A673 (cell line): ENCODE measurements at regions not wholly inside any gene's neighbourhood (a gene's known extent, or its start where the extent isn't known, plus 50 kb on each side); places are given as distances from the start of the nearest gene placed in this dataset.
"Not testable (repeated sequence)": the region's sequence is repeated elsewhere in the genome, so short reads cannot be mapped to it uniquely, and the experiment has no call there.

Source experiments
- BruUV-seq: library from RNA; stranded (reverse); fragments of 400-500 nt; replicated peaks from 2 replicates; lab custom pipeline; 2021; lab: Mats Ljungman, UMichigan
- CTCF ChIA-PET: fragments of 300-600 bp; sonication (Branson Sonifier 250); formaldehyde crosslinking; loops from one replicate; lab custom pipeline; 2022; ENCODE audit warnings: antibody characterized with exemption; lab: Charles Lee
- POLR2A ChIA-PET: fragments of 300-600 bp; sonication (Branson Sonifier 250); formaldehyde crosslinking; loops from one replicate; lab custom pipeline; 2022; ENCODE audit warnings: antibody characterized with exemption; ENCODE audit not compliant: low non-redundant PET; lab: Charles Lee
- DNase-seq: peaks from one replicate; pipeline ENCODE4 v3.0.0-alpha.2; 2015; ENCODE audit warnings: low spot score
- H3K27ac ChIP-seq: fragments of 200-600 bp; sonication (generic); 2 replicates; pipeline ENCODE4 v1.5.1; 2016; ENCODE audit warnings: mixed run types, low read depth, mild to moderate bottlenecking, mixed read lengths, antibody characterized with exemption, low read length; ENCODE audit not compliant: poor library complexity, severe bottlenecking
- H3K27me3 ChIP-seq: fragments of 200-600 bp; sonication (generic); replicated peaks from 2 replicates; pipeline ENCODE4 v1.6.1; 2017; ENCODE audit warnings: mixed run types, low read depth, mild to moderate bottlenecking, mixed read lengths, antibody characterized with exemption, low read length; ENCODE audit not compliant: insufficient read depth, poor library complexity
- H3K36me3 ChIP-seq: fragments of 200-600 bp; sonication (generic); 2 replicates; pipeline ENCODE4 v1.6.1; 2016; ENCODE audit warnings: mixed run types, mild to moderate bottlenecking, mixed read lengths, antibody characterized with exemption, low read length; ENCODE audit not compliant: insufficient read depth, poor library complexity, severe bottlenecking
- H3K4me1 ChIP-seq: fragments of 200-600 bp; sonication (generic); 2 replicates; pipeline ENCODE4 v1.6.1; 2017; ENCODE audit warnings: mixed run types, mild to moderate bottlenecking, mixed read lengths, antibody characterized with exemption, low read length; ENCODE audit not compliant: insufficient read depth, poor library complexity, severe bottlenecking
- H3K4me3 ChIP-seq: fragments of 200-600 bp; sonication (generic); 2 replicates; pipeline ENCODE4 v1.5.1; 2016; ENCODE audit warnings: low read depth, mixed run types, mild to moderate bottlenecking, mixed read lengths, low read length; ENCODE audit not compliant: poor library complexity, severe bottlenecking
- H3K9me3 ChIP-seq: fragments of 200-600 bp; sonication (generic); 2 replicates; pipeline ENCODE4 v1.6.1; 2016; ENCODE audit warnings: mixed run types, low read depth, mild to moderate bottlenecking, mixed read lengths, antibody characterized with exemption, low read length; ENCODE audit not compliant: poor library complexity, severe bottlenecking
- EZH2 ChIP-seq: fragments of 200-600 bp; sonication (generic); IDR thresholded peaks from 2 replicates; pipeline ENCODE4 v1.6.1; 2017; ENCODE audit warnings: borderline replicate concordance, low read depth, mild to moderate bottlenecking, mixed read lengths, antibody characterized with exemption, low read length; ENCODE audit not compliant: poor library complexity, severe bottlenecking
- intact Hi-C: fragments of 100-400 bp; cut with micrococcal nuclease; formaldehyde crosslinking; loops from one replicate; pipeline ENCODE4 v1.10.0; 2022; ENCODE audit not compliant: unreplicated experiment
- TF ChIP-seq, protein P1 (sequence below): fragments of 300-800, 200-600 bp; sonication (generic); conservative IDR thresholded peaks from 2 replicates; pipeline ENCODE4 v1.5.1; 2017; ENCODE audit warnings: low read depth, mild to moderate bottlenecking, antibody characterized with exemption, low read length, moderate library complexity, mixed read lengths

DNA sequence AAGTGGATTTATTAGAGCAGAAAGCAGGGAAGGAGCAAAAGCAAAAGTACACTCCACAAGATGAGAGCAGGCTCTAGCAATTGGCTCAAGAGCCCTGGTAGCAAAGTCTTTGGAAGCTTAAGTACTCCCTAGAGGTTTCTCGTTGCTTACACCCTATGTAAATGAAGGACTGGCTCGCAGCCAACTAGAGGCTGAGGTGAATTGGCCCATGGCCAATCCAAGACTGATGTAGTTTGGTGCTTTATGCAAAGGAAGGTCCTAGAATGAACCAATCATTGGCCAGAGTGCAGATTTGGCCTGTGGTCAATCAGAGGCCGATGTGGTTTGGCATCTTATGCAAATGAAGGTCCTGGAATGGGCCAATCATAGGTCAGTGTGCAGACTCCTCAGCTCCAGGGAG, 191.3 kb upstream of the ARID1B start:
- Histone ChIP-seq H3K36me3 (no peaks in the 10 kb centered on the region), H3K4me1 (no peaks in the 10 kb centered on the region), H3K9me3 (no peaks in the 10 kb centered on the region), H3K4me3 (no peak overlapping the region), H3K27me3 (no peaks in the 10 kb centered on the region), H3K27ac (no peak overlapping the region)
- TF ChIP-seq EZH2, result no peak
- TF ChIP-seq, protein P1, sequence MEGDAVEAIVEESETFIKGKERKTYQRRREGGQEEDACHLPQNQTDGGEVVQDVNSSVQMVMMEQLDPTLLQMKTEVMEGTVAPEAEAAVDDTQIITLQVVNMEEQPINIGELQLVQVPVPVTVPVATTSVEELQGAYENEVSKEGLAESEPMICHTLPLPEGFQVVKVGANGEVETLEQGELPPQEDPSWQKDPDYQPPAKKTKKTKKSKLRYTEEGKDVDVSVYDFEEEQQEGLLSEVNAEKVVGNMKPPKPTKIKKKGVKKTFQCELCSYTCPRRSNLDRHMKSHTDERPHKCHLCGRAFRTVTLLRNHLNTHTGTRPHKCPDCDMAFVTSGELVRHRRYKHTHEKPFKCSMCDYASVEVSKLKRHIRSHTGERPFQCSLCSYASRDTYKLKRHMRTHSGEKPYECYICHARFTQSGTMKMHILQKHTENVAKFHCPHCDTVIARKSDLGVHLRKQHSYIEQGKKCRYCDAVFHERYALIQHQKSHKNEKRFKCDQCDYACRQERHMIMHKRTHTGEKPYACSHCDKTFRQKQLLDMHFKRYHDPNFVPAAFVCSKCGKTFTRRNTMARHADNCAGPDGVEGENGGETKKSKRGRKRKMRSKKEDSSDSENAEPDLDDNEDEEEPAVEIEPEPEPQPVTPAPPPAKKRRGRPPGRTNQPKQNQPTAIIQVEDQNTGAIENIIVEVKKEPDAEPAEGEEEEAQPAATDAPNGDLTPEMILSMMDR, result no peak
- ChIA-PET CTCF (no interaction called here), POLR2A (no interaction called here)
- peak; percentile 28 for DNase-seq
- intact Hi-C loops, result no loop called here
- BruUV-seq, result no TSS peak

DNA sequence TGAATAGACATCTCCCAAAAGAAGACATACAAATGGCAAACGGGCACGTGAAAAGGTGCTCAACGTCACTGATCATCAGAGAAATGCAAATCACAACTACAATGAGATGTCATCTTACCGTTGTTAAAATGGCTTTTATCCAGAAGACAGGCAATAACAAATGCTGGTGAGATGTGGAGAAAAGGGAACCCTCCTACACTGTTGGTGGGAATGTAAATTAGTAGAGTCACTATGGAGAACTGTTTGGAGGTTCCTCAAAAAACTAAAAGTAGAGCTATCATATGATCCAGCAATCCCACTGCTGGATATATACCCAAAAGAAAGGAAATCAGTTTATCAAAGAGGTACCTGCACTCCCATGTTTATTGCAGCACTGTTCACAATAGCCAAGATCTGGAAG, 193.1 kb upstream of the ARID1B start:
- H3K27ac ChIP-seq, intact Hi-C loops, DNase-seq, H3K36me3 ChIP-seq, H3K27me3 ChIP-seq, CTCF ChIA-PET, H3K4me3 ChIP-seq, BruUV-seq, H3K4me1 ChIP-seq, H3K9me3 ChIP-seq, POLR2A ChIA-PET: not testable (repeated sequence)

DNA sequence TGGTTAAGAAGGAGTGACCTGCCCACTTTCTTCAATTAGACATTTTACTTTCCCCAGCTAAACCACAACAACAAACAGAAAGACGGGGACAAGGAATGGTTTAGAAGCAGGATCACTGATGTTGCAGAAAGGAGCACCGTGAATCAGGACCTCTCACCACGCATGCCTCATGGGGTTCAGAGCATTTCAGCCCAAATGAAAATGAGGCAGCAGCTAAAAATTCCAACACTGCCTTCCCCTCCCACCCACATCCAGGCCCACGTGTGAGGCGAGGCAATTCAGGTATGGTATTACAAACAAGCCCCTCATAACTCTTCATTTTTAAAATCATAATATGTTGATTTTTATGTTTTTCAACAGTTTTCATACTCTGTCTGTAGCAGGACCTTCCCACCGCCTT, 194.1 kb upstream of the ARID1B start:
- Histone ChIP-seq H3K27me3 (no peaks in the 10 kb centered on the region), H3K4me3 (no peak overlapping the region), H3K36me3 (no peaks in the 10 kb centered on the region), H3K9me3 (peaks cover 4% of the 10 kb centered on the region), H3K27ac (no peak overlapping the region), H3K4me1 (no peaks in the 10 kb centered on the region)
- ChIA-PET CTCF (no interaction called here), POLR2A (no interaction called here)
- intact Hi-C loops, result no loop called here
- DNase-seq, result no peak
- TF ChIP-seq EZH2, result no peak
- TF ChIP-seq, protein P1, result no peak
- BruUV-seq, result no TSS peak

DNA sequence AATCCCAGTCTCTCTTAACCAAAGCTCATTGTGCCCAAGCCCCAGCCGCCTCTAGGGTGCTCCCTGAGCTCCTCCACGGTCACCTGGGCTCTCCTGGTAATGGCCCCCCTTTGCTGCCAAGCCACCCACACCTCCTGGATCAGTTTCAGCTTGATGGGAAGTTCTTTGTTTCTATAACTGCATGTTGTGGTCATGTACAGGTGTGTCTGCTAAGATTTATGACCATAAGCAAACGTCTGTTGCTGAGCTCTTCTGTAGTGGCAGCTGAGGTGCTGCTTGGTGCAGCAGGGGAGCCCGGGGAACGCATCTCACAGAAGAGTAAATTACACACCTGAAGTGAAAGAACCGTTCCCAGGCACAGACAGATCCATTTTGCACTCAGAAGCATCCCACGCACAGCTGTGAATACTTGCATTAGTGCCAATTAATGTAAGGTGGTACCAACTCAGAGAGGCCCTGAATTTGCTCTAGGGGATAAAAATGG, 194.6 kb upstream of the ARID1B start:
- peaks cover 8% of the 10 kb centered on the region for H3K9me3 ChIP-seq
- no peaks in the 10 kb centered on the region for H3K36me3 ChIP-seq
- intact Hi-C loops, result no loop called here
- no peaks in the 10 kb centered on the region for H3K27me3 ChIP-seq
- ChIA-PET CTCF (no interaction called here), POLR2A (no interaction called here)
- no peaks in the 10 kb centered on the region for H3K4me1 ChIP-seq
- no peak for DNase-seq
- BruUV-seq, result no TSS peak
- H3K4me3 ChIP-seq, result no peak overlapping the region
- H3K27ac ChIP-seq, result no peak overlapping the region
- TF ChIP-seq EZH2, result no peak
- TF ChIP-seq, protein P1, result no peak
